Right lobe of liver (tissue), 4 donors: ENCODE measurements at regions not wholly inside any gene's neighbourhood (a gene's known extent, or its start where the extent isn't known, plus 50 kb on each side); places are given as distances from the start of the nearest gene placed in this dataset.

Source experiments
- CTCF ChIP-seq, 4 donors: fragments of 200-600 bp in 3 of 4; fragments of 450-650 bp in 1 of 4; IDR thresholded peaks; one replicate each; pipeline versions ENCODE4 v1.5.1 to v1.8.0; 2016 to 2022; ENCODE audit warnings: antibody characterized with exemption in 4 of 4, mild to moderate bottlenecking in 2 of 4
- POLR2A ChIP-seq: fragments of 450-650 bp; IDR thresholded peaks from one replicate; pipeline ENCODE4 v1.6.1; 2017; ENCODE audit warnings: antibody characterized with exemption, mild to moderate bottlenecking
- donor health status: DM: no; HTN: no; CAD: no.
- donor health status: DM: no; HTN: no; CAD: no.
- donor health status: DM: no; HTN: yes; CAD: no.

- no peak for TF ChIP-seq CTCF (IDR thresholded peaks at IDR 0.05)
- no peak for TF ChIP-seq POLR2A
Measured at GRCh38 chrX:82675104-82675503, 833.0 kb upstream of the POU3F4 start.
